Smooth muscle cell (in vitro differentiated cells): ENCODE measurements at regions not wholly inside any gene's neighbourhood (a gene's known extent, or its start where the extent isn't known, plus 50 kb on each side); places are given as distances from the start of the nearest gene placed in this dataset.

Source experiments
- DNase-seq: peaks from one replicate; lab custom pipeline; 2025; ENCODE audit not compliant: unreplicated experiment; lab: John Stamatoyannopoulos, UW
- H2AFZ ChIP-seq: fragments of 200-600 bp; sonication (generic); 2 replicates; pipeline ENCODE4 v1.6.0; 2016; ENCODE audit warnings: antibody characterized with exemption, low read depth, mild to moderate bottlenecking
- H3F3A ChIP-seq: fragments of 200-600 bp; sonication (generic); 2 replicates; pipeline ENCODE4 v1.6.0; 2017; ENCODE audit warnings: antibody characterized with exemption, low read depth
- H3K27ac ChIP-seq: fragments of 200-600 bp; sonication (generic); 2 replicates; pipeline ENCODE4 v1.5.1; 2016; ENCODE audit warnings: low read depth, mild to moderate bottlenecking
- H3K27me3 ChIP-seq: fragments of 200-600 bp; sonication (generic); 2 replicates; pipeline ENCODE4 v1.6.1; 2016; ENCODE audit warnings: low read depth, mild to moderate bottlenecking
- H3K36me3 ChIP-seq: fragments of 200-600 bp; sonication (generic); 2 replicates; pipeline ENCODE4 v1.5.1; 2016; ENCODE audit warnings: low read depth
- H3K4me1 ChIP-seq: fragments of 200-600 bp; sonication (generic); 2 replicates; pipeline ENCODE4 v1.5.1; 2016; ENCODE audit warnings: low read depth
- H3K4me2 ChIP-seq: fragments of 200-600 bp; sonication (generic); 2 replicates; pipeline ENCODE4 v1.6.0; 2016; ENCODE audit warnings: mild to moderate bottlenecking
- H3K4me3 ChIP-seq: fragments of 200-600 bp; sonication (generic); 2 replicates; pipeline ENCODE4 v1.5.1; 2016; ENCODE audit warnings: mild to moderate bottlenecking
- H3K79me2 ChIP-seq: fragments of 200-600 bp; sonication (generic); 2 replicates; pipeline ENCODE4 v1.6.0; 2016; ENCODE audit warnings: low read depth, mild to moderate bottlenecking
- H3K9ac ChIP-seq: fragments of 200-600 bp; sonication (generic); 2 replicates; pipeline ENCODE4 v1.6.0; 2016; ENCODE audit warnings: low read depth
- H3K9me3 ChIP-seq: fragments of 200-600 bp; sonication (generic); replicated peaks from 2 replicates; pipeline ENCODE4 v1.5.1; 2016; ENCODE audit warnings: low read depth
- H4K20me1 ChIP-seq: fragments of 200-600 bp; sonication (generic); 2 replicates; pipeline ENCODE4 v1.6.0; 2016; ENCODE audit warnings: low read depth
- CTCF ChIP-seq: fragments of 200-600 bp; sonication (generic); IDR thresholded peaks from 2 replicates; pipeline ENCODE4 v1.5.1; 2017; ENCODE audit warnings: borderline replicate concordance, mild to moderate bottlenecking, antibody characterized with exemption; ENCODE audit not compliant: insufficient read depth, poor library complexity, severe bottlenecking
- WGBS: methylation state at CpG from one replicate; pipeline ENCODE4 v1.1.7; 2016; ENCODE audit warnings: low lambda C conversion rate; 5-methylcytosine and 5-hydroxymethylcytosine counted together

- no peaks in the 10 kb centered on the region for H3K9me3 ChIP-seq
- H3K9ac ChIP-seq, result no peak overlapping the region
- no peak overlapping the region for H3K4me2 ChIP-seq
- no peaks in the 10 kb centered on the region for H3K79me2 ChIP-seq
- H3K4me1 ChIP-seq, result no peaks in the 10 kb centered on the region
- H3K27me3 ChIP-seq, result no peaks in the 10 kb centered on the region
- H3K36me3 ChIP-seq, result no peaks in the 10 kb centered on the region
- no peak overlapping the region for H3K4me3 ChIP-seq
- no peak overlapping the region for H2AFZ ChIP-seq
- WGBS, result 92% methylated on average over 13 of the region's 13 CpGs
- no peak overlapping the region for H3K27ac ChIP-seq
- no peak for DNase-seq
- no peaks in the 10 kb centered on the region for H3F3A ChIP-seq
- H4K20me1 ChIP-seq, result no peaks in the 10 kb centered on the region
- TF ChIP-seq CTCF, result no peak
Measured at GRCh38 chr5:2295476-2295875, 412.8 kb upstream of the IRX4 start.

GRCh38 chr5:2293906-2294305 is 411.2 kb upstream of the IRX4 start:
- Histone ChIP-seq H3K9ac (no peak overlapping the region), H3K36me3 (no peaks in the 10 kb centered on the region), H3K4me1 (no peaks in the 10 kb centered on the region), H3K4me2 (no peak overlapping the region), H3K27me3 (no peaks in the 10 kb centered on the region), H3K79me2 (no peaks in the 10 kb centered on the region), H3F3A (no peaks in the 10 kb centered on the region), H4K20me1 (no peaks in the 10 kb centered on the region), H3K9me3 (no peaks in the 10 kb centered on the region), H3K27ac (no peak overlapping the region), H3K4me3 (no peak overlapping the region), H2AFZ (no peak overlapping the region)
- 86% methylated on average over 9 of the region's 9 CpGs for WGBS
- DNase-seq, result no peak
- TF ChIP-seq CTCF, result no peak

GRCh38 chr5:2291146-2291840 is 408.6 kb upstream of the IRX4 start:
- Histone ChIP-seq H2AFZ (no peak overlapping the region), H3K9ac (no peak overlapping the region), H3F3A (no peaks in the 10 kb centered on the region), H3K4me2 (no peak overlapping the region), H3K4me3 (no peak overlapping the region), H3K36me3 (no peaks in the 10 kb centered on the region), H3K9me3 (no peaks in the 10 kb centered on the region), H4K20me1 (no peaks in the 10 kb centered on the region), H3K79me2 (no peaks in the 10 kb centered on the region), H3K27ac (no peak overlapping the region), H3K4me1 (no peaks in the 10 kb centered on the region), H3K27me3 (no peaks in the 10 kb centered on the region)
- DNase-seq, result no peak
- TF ChIP-seq CTCF, result no peak
- 89% methylated on average over 17 of the region's 19 CpGs for WGBS

- Histone ChIP-seq H3K9me3 (no peaks in the 10 kb centered on the region), H3K4me1 (no peaks in the 10 kb centered on the region), H3K9ac (no peak overlapping the region), H3K27ac (no peak overlapping the region), H3K79me2 (no peaks in the 10 kb centered on the region), H2AFZ (no peak overlapping the region), H3K36me3 (no peaks in the 10 kb centered on the region), H3K4me2 (no peak overlapping the region), H3K4me3 (no peak overlapping the region), H4K20me1 (no peaks in the 10 kb centered on the region), H3K27me3 (no peaks in the 10 kb centered on the region), H3F3A (no peaks in the 10 kb centered on the region)
- WGBS, result 92% methylated on average over 8 of the region's 8 CpGs
- TF ChIP-seq CTCF, result no peak
- DNase-seq, result no peak
Measured at GRCh38 chr5:2289380-2289779, 406.7 kb upstream of the IRX4 start.
